ELR (cell line): ENCODE measurements at regions not wholly inside any gene's neighbourhood (a gene's known extent, or its start where the extent isn't known, plus 50 kb on each side); places are given as distances from the start of the nearest gene placed in this dataset.
A peak's percentile ranks its signal among the peaks of the same experiment; 100 is the strongest.

Experiments
- DNase-seq: peaks from one replicate; pipeline ENCODE4 v3.0.0-alpha.2; 2015; ENCODE audit warnings: low read depth

DNA sequence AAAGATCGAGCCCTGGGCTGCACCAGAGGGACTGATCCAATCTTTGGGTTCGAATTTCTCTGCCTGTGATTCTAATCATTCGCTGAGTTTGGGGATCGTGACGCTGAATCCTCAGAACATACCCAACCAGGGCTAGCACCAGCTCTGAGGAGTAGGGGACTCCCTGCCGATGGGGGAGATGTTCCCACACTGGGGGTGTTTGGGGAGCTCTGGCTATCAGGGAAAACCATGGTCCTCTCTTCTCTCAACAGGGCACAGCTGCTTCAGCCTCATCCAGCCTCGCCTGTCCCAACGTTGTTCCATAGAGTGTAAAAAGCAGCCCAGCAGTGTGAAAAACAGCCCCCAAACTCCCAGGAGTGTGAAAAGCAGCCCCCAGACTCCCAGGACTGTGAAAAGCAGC is 136.6 kb downstream of the ANKRD60 start:
- DNase-seq, result no peak

DNA sequence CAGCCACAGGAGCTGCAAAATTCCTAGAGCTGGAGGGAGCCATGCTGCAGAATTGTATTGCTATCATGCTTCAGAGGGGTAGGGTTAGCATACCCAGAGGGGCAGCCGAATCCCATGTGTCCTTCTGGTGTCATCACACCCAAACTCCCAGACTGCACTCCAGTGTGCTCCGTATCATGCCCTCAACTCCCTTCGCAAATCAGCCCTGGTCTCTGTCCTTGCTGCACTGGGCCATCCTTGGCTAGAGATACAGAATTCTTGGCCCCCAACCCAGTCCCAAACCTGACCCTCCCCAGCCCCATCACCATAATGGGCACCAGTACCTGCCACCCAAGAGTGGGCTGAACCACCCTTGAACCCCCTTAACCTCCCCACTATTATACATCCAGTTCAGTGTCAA is 138.3 kb downstream of the ANKRD60 start:
- DNase-seq, result no peak

GRCh38 chr20:58088625-58089024 is 139.8 kb downstream of the ANKRD60 start:
- no peak for DNase-seq

DNA sequence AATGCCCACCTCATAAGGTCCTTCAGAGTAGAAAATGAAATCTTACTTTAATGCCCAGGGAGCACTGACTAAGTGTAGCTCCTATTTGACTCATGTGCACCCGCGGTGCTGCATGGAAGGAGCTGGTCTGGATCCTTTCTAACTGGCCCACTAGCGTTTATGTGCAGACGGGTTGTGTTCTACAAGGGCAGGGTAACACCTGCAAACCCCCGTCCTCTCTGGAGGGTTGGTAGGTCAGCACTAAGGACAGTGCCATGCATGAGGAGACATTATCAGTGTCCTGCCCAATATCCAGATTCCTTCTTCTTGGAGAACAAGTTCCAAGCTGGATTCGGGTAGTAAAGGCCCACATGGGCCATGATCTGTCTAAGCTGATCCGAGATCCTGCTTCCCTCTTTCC is 140.3 kb downstream of the ANKRD60 start:
- DNase-seq, result no peak

GRCh38 chr20:58087562-58087858 is 140.9 kb downstream of the ANKRD60 start:
- no peak for DNase-seq

DNA sequence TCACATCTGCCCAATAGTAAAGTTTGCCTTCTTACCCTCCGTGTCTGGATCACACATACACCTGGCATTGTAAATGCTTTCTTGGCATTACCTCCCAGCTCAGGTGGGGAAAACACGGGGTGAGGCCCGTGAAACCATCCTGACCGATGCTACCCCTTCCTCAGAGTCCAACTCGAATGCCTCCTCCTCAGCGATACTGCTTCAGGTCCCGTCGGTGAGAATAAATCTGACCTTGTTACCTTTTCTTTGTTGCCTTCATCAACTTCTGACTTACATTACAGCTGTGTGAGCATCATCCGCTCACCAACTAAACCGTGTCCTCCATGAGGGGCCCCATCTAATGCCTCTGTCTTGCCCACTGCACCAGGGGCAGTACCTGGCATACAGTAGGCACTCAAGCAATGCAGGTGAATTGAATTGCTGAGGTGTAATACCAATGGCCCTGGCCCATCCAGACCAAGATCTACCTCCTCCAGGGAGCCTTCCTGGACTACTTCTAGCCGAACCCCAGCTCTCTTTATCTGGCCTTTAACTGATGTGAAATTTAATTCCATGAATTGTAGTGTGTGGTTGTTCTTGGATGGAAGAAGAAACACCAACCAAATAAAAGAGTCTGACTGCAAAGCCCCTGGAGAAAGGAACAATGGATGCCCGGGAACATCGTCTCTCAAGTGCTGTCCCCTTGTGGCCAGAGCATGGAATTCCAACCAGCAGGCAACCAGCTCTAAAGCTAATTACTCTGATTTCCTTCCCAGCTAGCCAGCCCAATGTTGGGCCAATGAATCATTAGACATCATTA is 141.5 kb downstream of the ANKRD60 start:
- peak; percentile 71 for DNase-seq

DNA sequence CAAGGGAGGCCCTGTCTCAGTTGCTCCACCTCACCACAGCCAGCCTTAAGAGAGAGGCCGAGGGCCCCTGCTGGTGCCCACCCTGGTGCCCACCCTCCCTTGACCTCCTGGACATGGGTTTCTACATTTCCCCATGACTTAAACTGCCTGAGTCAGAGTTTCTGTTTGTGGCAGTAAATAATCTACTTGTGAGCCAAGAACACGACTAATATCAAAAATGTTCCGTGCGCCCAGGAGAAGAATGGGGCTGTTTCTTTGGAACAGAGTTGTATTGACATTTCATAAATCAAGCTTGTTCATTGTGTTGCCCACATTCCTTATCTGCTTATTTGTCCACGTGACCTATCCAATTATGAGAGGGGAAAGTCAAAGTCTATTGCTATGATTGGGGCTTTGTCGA is 143.5 kb downstream of the ANKRD60 start:
- no peak for DNase-seq

GRCh38 chr20:58084566-58084965 is 143.9 kb downstream of the ANKRD60 start:
- DNase-seq, result no peak

- peak; percentile 71 for DNase-seq
These were observed 146.6 kb downstream of the ANKRD60 start for GRCh38 chr20:58081846-58082245.

GRCh38 chr20:58078741-58079522 is 149.5 kb downstream of the ANKRD60 start:
- peak; percentile 60 for DNase-seq

- DNase-seq, result no peak
These were observed 151.2 kb downstream of the ANKRD60 start for GRCh38 chr20:58077282-58077681.

DNA sequence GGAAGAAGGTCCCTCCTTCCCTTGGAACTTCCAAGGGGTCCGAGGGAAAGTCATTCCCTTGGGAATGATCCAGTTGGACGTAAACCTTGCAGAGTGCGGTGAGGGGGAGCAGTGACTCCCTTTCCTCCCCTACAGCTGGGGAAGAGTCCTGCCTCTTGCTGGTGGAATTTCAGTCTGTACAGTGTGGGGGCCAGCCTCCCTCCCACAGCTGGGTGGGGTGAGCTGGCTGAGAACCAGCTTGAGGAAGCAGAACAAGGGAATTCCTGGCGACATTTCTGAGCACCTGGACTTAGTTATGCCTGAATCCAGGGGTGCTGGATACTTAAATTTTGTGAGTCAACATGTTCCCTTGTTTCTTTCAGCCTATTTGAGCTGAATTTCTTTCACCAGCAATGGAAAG is 152.0 kb downstream of the ANKRD60 start:
- no peak for DNase-seq

DNA sequence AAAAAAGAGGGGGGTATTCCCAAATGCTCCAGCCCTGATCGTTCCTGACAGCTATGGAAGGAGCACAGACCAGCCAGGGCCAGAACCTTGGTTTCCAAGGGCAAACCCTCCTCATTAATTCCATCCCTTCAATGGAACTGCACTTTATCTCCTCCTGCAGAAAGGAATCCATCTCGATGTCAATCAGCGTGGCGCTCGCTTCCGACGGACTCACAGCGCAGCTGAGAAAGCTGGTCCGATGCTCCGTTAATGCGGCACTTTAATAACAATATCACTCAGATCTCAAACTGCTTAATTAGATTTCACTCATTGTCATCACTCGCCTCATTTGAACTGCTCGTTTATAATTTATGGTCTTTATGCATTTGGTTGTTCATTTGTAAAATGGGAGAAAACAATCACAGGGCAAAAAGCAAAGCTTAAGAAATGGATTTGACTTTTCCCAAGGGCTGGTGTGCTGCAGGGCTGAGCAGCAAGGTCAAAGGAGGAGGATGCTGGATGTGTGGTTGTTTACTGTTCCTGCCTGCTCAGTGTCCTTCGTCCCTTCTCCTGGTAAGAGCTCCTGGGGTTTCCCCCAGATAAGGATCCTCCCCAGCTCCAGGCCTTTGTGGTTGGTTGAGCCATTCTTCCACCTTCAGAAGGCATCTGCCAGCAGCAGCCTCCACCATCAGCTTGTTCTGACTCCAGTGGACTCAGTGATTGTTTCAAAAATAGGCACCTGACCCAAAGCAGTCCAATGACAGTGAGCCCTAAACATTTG is 152.7 kb downstream of the ANKRD60 start:
- DNase-seq, result no peak

- peak; percentile 43 for DNase-seq
These were observed 154.3 kb downstream of the ANKRD60 start for GRCh38 chr20:58073945-58074856.

GRCh38 chr20:58072695-58073671 is 155.5 kb downstream of the ANKRD60 start:
- no peak for DNase-seq

- no peak for DNase-seq
These were observed 156.5 kb downstream of the ANKRD60 start for GRCh38 chr20:58071991-58072390.

- DNase-seq, result no peak
These were observed 157.2 kb downstream of the ANKRD60 start for GRCh38 chr20:58071298-58071697.

DNA sequence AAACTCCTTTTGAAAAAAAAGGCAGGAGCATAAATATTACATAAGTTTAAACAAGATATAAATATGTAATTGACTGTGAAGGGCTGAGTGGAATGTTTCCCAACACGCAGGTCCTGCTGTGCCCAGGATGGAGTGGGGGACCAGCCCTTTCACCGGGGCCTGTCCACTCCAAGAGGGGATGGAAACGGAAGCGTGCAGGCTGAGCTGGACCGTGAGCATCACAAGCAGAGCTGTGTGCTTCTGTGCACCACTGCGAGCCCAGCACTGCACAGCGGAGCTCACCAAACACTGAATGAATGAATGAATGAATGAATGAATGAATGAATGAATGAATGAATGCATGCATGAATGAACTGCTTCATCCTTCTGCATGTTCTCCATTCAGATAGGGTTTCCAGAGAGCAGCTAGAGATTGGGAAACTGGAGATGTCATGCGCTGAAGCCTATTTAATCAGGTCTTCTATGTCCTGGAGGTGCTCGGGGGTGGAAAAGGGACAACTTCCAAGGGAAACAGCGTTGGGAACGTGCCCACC is 157.7 kb downstream of the ANKRD60 start:
- no peak for DNase-seq

GRCh38 chr20:58069796-58070663 is 158.4 kb downstream of the ANKRD60 start:
- no peak for DNase-seq
